ENCODE measurements at regions not wholly inside any gene's neighbourhood (a gene's known extent, or its start where the extent isn't known, plus 50 kb on each side); places are given as distances from the start of the nearest gene placed in this dataset.
"Not testable (repeated sequence)": the region's sequence is repeated elsewhere in the genome, so short reads cannot be mapped to it uniquely, and the experiment has no call there.

DNA sequence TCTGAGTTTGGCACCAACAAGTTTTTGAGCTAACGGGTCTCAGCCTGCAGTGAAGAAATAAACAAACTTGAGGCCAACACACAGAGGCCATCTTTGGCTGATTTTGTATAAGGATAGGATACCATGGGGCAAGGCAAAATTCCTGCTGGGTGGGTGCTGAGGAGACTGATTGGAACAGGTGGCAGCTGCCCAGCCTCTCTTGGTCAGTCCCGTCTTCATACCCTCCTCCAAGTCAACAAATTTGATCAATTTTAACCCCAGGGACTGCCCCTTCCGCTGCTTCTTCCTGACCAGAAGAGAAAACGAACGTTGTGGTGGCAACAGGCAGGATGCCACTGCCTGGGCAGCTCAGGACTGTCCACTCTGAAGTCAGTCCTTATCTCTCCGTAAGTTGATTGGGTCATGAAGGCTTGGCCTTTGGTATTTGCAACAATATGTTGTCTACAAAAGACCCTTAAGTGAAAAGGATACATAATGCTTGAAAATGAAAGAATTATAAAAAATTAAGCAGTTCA lies 139.3 kb downstream of the SPP2 start:
- no peak for DNase-seq

DNA sequence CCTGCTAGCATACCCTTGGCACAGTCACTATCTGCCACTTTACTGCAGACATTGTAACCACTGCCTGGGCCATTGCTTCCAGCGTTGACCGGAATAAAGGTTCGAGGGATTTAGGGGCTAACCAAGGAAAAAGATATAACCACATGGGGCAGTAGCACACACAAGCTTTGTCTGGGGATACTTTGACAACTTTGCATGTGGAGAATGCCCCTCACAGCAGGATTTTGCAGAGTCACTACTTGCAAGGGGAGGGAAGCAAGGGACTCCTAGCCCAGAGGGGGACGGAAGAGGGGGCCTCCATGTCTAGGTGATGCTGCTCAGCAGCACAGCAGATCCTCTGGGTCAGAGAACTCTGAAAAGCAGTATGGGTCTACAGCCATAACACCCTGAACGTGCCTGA lies 138.7 kb downstream of the SPP2 start:
- no peak for DNase-seq

DNA sequence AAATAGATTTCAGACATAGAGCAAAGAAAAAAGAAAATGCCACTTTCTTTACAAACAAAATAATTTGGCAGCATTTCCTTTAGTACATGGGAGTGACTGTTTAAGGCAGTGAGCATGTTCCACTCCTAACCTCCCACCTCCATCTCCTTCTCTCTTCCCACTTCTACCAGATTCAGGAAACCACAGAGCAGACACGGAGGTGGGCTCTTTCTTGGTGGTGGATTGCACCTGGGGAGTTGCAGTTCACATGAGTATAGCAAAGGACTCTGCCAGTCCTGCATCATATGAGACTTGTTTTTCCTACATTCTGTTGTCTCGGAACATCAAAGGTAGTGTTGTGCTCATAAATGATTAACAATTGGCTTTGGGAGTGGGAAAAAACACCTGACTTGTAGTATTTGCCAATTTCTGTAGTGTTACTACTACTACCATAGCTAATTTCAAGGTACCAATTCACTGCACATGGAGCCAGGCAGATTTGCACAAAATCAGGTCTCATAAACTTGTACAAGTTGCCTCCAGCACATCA lies 137.2 kb downstream of the SPP2 start:
- DNase-seq: no peak

DNA sequence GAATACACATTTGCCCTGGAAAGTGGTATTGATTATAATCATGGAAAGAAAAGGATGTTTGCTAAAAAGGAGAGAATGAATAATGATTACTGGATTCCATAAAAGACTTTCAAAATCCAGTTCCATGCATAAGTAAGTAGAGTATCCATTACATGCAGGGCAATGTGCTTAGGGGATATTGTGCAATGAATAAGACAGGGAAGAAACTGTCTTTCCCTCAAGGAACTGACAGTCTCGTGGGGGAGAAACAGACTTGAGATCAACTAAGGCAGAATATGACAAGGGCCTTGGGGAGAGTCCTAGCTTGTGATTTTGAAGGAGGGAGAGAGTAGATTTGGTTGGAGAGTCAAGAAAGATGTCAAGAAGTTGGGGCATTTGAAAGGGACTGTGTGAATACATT lies 130.6 kb downstream of the SPP2 start:
- DNase-seq: no peak

DNA sequence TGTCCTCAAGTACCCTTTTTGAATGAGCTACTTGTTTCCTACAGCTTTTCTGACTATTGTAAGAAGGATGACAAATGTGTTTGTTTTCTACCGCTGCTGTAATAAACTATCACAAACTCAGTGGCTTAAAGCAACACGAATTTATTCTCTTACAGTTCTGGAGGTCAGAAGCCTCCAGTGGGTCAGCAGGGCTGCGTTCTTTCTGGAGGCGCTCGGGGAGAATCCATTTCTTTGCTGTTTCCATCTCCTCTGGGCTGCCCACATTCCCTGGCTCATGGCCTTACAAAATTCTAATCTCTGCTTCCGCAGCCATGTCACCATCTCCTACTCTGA lies 128.5 kb downstream of the SPP2 start:
- DNase-seq: no peak

DNA sequence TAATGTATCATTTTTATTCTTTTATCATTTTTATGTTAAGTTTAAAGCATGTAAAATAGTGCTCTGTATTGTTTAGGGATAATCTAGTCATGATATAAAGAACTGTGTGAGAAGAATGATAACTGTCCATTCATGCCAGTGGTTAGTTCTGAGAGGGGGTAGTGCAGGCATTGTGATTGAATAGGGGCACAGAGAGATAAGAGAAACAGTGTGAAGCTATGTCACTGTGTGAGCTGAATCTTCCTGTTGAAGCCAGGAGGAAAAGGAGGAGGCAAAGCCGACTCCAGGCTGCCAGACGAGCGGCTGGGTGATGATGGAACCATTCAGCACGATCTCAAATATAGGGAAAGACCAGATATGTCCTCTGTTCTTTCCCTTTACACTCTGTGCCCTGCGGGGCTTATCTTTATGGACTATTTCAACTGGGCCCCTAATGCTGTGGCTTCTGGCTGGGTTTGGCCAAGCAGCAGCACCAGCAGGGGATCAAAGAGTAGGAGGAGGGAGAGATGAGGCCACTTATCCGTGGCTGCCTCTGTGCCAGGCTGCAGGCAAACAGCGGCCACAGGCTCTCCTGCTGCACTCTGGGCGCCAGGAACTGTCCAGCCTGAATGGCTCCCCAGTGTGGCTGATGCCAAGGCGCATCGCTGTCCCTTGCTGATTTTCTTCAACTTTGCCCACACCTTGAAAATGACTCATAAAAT lies 128.0 kb downstream of the SPP2 start:
- no peak for DNase-seq

DNA sequence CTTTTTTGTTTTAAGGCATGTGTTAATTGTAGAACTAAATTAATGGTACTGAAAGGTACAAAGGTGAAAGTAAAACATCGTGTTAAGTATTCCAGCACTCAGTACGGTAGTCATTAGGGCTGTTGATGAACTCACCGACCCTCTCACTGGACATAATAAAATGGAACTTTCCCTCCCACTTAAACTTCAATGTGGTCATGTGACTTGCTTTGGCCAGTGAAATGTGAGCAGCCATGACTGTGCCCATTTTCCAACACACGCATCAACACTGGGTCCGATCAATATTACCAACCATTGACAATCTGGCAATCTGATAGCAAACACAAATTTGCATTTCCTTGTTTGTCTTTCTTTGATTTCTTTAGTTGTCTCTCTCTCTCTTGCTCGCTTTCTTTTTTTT lies 125.1 kb downstream of the SPP2 start:
- no peak for DNase-seq

DNA sequence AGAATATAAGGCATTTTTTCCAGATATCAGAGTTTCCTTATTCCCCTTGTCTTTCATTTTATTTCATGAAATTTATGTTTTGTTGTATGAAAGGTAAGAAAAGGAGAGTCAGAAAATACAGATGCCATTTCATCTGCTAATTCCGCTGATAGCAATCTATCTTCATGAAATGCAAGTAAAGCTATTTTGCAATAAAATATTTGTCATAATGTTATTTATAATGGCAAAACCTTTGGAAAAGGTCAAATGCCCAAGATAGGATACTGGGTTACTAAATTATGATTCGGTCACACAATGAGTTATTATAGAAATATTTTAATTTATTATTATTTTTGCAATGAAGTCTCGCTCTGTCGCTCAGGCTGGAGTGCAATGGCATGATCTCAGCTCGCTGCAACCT lies 124.2 kb downstream of the SPP2 start:
- no peak for DNase-seq

DNA sequence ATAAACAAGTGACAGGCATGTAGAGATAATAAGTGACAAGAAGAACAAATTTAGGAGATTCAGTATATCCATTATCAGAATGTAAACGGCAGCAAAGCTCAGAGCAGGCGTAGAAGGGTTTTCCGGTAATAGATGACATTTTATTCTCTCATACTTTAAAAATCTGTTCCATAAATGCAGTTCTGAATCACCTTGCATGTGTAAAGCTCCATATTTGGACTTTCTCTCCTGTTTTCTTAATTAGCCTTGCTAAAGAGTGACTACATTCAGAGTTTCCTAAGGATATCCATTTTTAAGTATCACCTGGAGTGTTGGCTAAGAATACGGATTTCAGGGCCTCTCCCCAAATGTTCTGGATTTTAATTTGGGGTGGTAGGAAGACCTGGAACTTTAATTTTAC lies 122.0 kb downstream of the SPP2 start:
- DNase-seq: no peak

DNA sequence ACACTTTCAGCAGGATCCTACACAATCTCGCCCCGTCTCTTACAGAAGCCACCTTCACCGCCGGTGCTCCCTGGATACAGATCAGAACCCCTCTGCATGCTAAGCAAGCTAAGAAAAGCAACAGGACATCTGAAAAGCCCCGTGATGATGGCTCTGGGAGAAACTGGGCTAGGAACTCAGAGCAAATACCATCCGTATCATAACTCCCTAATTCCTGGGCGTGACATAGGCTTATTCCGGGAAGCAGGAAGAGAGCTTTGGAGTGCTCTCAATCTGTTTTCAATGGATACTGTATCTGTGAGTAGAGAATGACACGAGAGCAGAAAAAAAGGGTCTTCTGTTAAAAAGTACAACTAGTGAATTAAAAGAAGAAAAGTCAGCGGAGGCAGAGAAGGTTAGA lies 121.6 kb downstream of the SPP2 start:
- no peak for DNase-seq

DNA sequence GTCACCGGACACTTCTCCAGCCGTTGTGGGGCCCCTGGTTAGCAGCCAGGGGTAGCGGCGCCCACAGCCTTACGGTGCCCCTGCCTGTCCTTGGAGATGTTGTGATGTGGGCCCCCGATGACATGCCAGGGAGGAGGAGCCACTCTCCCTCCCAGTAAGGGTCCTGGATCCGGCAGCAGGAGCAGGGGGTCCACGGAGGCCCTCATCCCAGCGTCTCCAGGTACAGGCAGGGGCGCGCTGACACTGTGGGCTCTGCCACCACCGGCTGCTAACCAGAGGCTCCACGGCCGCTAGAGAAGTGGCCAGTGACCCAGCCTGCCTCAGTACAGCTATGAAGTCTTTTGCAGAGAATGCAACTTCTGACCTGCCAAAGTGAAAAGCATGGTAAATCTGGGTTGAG lies 121.2 kb downstream of the SPP2 start:
- no peak for DNase-seq

DNA sequence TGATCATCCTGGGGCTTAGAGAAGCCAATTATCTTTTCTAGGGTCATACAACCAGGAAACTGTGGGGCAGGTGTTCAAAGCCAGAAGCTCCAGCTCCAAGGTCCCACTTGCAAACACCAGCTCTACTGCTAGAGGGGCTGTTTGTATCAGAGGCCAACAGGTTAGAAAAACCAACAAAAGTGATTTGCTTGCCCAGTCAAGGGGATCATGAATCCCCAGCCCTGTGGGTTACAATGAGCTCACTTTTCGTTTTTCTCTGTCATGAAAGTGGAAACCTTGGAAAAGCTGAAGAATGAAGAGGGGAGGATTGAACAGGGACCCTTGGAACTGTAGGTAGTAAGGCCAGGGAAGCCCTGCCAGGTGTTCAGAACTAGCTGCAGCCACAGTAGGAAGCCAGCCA lies 119.2 kb downstream of the SPP2 start:
- no peak for DNase-seq

DNA sequence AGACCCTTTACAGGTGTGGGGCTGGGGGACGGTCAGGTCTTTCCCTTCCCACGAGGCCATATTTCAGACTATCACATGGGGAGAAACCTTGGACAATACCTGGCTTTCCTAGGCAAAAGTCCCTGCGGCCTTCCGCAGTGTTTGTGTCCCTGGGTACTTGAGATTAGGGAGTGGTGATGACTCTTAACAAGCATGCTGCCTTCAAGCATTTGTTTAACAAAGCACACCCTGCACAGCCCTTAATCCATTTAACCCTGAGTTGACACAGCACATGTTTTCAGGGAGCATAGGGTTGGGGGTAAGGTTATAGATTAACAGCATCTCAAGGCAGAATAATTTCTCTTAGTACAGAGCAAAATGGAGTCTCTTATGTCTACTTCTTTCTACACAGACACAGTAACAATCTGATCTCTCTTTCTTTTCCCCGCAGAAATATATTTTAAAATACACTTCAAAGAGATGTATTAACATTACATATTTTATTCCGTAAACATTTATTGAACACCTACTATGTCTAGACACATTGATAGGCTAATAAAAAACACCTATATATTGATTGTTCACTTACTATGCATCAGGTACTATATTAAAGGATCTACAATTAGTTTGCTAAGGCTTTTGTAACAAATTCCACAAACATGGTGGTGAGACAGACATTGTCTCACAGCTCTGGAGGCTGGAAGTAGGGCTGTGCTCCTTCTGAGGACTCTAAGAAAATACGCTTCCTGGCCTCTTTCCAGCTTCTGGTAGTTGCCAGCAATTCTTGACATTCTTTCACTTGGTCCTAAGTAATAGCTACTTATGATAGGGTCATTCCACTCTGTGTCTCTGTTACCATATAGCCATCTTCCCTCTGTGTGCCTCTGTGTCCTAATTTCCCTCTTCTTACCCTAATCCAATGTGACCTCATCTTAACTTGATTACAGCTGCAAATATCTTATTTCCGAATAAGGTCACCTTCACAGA lies 118.4 kb downstream of the SPP2 start:
- not testable (repeated sequence) for DNase-seq

DNA sequence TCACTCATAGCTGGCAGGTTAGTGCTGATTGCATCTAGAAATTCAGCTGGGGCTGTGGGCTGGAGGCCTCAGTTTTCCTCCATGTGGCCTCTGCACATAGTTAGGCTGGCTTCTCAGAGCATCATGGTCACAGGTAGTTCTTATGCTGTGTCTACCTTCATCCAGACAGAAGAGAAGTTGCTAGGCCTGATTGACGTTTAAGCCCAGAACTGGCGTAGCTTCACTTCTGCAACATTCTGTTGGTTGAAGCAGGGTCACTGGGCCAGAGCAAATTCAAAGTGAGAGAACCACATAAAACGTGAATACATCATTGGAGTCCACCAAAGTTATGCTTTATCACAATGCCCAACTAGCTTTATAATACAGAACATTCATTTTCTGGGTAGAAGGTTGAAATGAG lies 116.0 kb downstream of the SPP2 start:
- DNase-seq: no peak

DNA sequence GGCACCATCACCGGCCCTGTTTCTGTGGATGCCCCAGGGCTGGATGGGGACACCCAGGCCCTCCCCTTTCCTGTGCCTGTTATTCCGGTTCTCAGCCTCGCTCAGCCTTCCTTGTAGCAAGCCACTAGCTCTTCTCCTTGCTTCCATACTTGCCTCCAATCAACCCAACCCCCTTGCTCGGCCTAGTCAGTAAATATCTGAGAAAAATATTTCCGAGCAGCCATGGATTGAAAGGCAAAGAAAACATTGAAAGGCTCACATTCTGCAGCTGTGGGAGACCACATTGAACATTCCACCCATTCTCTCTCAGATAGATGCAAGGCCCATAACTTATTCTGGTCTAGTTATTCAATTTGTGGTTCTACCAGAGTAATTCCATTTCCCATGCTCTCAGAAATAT lies 114.9 kb downstream of the SPP2 start:
- no peak for DNase-seq

DNA sequence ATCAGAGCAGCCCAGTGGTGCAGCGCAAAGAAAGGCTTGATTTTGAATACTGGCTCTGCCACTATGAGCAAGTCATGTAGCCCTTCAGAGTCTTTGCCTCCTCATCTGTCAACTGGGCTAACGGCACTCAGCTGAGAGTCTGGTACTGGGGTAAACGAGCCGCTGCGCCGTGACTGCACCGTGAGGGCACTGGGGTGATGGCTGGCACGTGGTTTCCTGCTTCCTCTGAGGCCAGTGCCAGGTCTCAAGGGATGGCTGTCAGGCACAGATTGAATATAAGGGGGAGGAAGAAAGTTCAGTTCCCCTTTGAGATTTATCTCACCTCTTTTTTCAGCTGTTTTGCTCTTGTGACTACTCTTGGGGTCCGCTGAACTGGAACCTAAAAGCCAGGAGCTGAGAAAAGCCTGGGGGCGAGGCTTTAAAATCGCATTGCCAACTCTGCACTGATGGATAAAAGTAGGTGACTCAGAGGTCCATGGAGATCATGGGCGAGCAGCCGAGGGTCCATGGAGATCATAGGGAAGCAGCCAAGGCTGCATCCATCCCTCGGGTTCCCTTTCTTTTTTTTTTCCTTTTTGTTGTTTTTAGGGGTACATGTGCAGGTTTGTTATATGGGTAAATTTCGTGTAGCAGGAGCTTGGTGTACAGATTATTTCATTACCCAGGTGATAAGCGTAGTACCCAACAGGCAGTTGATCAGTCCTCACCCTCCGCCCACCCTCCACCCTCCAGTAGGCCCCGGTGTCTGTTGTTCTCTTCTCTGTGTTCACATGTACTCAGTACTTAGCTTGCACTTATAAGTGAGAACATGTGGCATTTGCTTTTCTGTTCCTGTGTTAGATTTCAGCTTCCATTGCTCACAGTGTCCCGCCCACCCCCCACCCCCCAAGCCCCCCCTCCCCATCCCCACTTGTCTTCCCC lies 114.3 kb downstream of the SPP2 start:
- no peak for DNase-seq

DNA sequence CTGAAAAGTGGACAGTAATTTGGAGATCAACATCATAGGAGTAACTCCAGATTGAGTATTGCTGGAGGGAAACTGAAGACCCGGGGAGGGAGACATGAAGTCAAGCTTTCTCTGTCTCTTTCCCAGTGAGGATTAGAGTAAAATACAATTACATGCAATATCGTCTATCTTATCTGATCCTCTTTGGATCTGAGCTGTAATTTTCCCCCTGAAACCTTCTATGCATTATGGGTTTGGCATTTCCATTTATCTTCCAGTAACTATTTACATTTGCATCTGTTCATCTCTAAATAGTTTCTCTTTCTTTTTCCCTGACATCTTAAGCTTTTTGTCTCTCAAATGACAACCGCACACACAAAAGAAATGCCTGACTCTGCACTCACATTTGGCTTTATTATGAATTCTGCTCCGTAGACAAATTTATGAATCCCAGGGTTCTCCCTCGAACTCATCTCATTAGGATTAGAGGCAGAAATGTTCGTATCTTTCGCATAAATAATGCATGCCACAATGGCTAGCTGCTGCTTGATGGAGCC lies 113.1 kb downstream of the SPP2 start:
- no peak for DNase-seq

DNA sequence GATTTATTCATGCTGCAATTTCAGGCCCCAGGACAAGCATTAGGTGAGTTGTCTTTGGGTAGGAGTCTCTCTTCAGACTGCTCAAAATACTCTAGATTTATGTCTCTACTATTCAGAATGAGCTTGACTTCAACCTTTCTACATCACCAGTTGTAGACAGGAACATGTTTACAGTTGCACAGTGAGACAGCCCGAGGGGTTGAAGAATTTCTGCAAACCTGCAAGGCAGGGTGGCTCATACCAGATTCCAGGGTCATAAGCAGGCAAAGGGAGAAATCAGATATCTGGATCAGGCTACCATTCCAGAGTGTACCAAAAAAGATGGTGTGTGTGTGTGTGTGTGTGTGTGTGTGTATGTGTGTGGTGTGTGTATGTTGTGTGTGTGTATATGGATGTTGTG lies 112.4 kb downstream of the SPP2 start:
- no peak for DNase-seq

DNA sequence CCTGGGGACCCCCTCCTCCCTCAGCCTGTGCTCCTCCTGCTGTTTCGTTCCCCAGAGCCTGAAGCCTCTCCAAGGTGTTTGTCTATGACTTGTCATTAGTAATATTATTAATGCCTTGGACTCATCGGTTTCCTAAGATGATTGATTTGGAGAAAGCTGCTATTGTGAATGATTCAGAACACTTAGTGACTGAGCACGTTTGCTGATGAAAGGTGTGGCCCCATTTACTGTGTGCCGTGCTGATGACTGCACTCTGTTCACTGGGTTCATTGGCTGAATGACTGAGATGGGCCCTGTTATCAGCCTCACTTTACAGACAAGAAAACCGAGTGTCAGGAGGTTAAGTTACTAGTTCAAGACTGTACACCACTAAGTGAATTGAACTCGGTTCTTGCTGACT lies 111.4 kb downstream of the SPP2 start:
- no peak for DNase-seq

DNA sequence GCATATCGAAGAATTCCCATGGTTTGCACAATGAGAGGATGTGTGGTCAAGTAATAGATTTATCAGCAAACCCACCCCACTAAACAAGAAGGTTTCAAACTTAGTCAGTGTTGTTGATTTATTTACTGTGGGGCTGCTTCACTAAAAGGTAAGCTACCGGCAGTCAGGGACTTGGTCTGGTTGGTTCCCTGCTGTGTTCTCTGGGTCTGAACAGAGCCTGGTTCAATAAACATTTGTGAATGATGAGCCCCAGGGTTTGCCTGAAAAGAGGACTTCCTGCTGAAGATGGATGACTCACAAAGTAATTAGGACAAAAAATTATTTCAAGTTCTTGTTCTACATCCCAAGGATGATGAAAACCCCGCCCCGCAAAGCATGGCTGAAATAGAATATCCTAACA lies 108.3 kb downstream of the SPP2 start:
- DNase-seq: no peak

DNA sequence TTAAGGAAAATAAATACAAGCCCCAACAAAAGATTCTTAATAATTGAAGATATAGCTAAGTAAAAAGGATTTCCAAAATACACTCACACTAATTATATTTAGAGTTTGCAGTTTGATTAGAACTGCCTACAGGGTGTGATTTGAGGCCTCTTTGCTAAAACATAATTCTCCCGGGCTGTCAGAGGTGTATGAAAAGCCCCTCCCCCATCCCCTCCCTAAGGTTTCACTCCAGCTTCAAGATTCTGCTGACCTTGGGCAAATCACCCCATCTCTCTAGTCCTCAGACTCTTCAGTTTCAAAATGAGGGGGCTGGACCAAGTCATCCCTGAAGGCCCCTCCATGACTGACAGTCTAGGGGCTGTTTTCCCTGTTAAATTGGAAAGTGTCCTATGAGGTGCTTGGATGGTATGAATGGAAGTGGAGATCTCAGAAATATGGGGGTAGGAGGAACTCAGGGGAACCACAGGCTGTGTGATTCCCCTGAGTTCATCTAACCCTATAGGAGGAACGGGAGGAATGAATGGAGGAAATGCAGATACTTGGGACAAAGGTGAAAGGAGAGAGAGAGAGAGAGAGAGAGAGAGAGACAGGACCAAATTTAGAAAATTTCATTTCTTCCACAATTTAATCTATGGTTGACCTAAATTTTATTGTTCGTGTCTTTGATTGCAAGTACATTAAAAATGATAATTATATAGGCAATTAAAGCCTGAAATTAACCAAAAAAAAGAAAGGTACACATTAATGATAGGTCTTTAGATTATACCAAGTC lies 107.5 kb downstream of the SPP2 start:
- DNase-seq: no peak

Measured in right kidney (tissue), 1 donor.